ENCODE measurements at regions not wholly inside any gene's neighbourhood (a gene's known extent, or its start where the extent isn't known, plus 50 kb on each side); places are given as distances from the start of the nearest gene placed in this dataset.

DNA sequence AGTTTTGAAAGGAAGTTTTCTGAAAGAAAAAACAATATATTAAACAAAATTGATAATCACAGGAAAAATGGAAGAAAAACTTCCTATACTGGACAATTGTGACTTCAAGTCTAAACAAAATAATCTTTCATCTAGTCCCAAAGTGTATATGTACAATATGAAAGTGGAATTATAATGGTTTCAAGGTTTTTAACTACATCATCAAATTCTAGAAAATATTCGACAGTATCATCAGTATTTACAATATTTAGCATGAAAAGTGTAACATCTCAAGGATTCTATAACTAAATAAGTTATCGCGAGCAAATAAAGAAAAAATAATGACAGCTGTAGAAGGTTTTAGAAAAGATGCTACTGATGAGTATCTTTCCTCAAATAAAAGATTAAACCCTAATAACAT is 310.9 kb upstream of the LRFN5 start:
- DNase-seq (ENCODE audit: low spot score) = no peak
- in situ Hi-C loops (cut with MboI; ENCODE audit: low sequenced_read_pairs, unreplicated experiment) = no loop called here
- TF ChIP-seq, protein P1, sequence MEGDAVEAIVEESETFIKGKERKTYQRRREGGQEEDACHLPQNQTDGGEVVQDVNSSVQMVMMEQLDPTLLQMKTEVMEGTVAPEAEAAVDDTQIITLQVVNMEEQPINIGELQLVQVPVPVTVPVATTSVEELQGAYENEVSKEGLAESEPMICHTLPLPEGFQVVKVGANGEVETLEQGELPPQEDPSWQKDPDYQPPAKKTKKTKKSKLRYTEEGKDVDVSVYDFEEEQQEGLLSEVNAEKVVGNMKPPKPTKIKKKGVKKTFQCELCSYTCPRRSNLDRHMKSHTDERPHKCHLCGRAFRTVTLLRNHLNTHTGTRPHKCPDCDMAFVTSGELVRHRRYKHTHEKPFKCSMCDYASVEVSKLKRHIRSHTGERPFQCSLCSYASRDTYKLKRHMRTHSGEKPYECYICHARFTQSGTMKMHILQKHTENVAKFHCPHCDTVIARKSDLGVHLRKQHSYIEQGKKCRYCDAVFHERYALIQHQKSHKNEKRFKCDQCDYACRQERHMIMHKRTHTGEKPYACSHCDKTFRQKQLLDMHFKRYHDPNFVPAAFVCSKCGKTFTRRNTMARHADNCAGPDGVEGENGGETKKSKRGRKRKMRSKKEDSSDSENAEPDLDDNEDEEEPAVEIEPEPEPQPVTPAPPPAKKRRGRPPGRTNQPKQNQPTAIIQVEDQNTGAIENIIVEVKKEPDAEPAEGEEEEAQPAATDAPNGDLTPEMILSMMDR (IDR thresholded peaks at IDR 0.05; ENCODE audit: borderline replicate concordance, control extremely low read depth, extremely low read depth, insufficient read depth, missing control alignments) = no peak

DNA sequence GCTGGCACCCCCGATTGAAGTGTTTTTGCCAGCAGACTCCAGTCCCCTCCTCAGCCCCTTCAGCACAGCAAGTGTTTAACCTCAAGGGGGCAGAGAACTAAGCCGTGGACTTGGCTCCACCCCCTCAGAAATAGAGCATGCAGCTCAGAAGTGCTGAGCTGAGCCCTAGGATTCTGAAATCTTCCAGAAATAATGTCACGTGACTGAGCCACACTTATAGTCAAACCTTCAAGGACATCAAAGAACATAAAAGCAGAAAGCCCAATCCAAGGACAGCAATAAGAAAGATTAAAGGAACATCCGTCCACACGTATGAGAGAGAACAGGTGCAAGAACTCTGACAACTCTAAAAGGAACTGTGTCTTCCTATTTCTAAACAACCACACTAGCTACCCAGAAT is 317.7 kb upstream of the LRFN5 start:
- in situ Hi-C loops (cut with MboI; ENCODE audit: low sequenced_read_pairs, unreplicated experiment) = no loop called here
- no peak for DNase-seq (ENCODE audit: low spot score)
- TF ChIP-seq, protein P1 (IDR thresholded peaks at IDR 0.05; ENCODE audit: borderline replicate concordance, control extremely low read depth, extremely low read depth, insufficient read depth, missing control alignments) = no peak

DNA sequence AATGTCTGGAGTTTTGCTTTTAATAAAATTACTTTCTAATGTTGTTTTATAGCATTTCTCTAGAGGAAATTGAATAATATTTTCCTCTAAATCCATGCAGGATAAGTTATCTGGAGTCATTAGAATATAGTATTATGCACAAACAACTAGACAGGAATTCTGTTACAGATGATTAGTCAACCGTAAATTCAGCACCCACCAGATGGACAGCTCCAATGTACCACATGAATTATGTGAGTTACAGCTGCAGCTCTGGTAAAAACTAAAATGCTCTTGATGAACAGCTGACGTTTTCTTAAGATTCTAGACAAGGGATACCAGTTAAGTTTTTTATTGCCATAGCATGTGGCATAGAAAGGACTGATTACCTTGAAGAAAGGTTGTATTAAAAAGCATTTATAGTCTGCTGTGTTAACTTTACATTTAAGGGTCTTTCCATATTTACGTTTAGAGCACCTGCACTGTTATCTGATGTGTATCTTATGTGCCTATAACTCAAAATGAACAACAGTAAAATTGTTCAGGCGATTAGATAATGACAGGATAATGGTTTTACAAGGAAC is 321.4 kb upstream of the LRFN5 start:
- in situ Hi-C loops (cut with MboI; ENCODE audit: low sequenced_read_pairs, unreplicated experiment) = no loop called here
- DNase-seq (ENCODE audit: low spot score) = no peak
- TF ChIP-seq, protein P1 (IDR thresholded peaks at IDR 0.05; ENCODE audit: borderline replicate concordance, control extremely low read depth, extremely low read depth, insufficient read depth, missing control alignments) = no peak

DNA sequence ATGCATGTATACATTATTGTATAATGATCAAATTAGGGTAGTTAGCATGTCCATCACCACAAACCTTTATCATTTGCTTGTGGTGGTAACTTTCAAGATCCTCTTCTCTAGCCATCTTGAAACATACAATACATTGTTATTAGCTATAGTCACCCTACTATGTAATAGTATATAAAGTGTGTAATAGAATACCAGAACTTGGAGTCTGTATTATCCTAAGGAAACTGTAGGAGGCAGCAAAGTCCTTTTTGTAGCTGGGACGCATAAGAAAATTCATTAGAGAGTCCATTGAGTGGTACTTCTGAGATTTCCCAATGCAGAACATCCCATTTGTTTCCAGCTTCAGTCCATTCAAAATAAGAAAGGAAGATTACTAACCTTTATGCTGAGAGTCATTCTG is 325.9 kb upstream of the LRFN5 start:
- in situ Hi-C loops (cut with MboI; ENCODE audit: low sequenced_read_pairs, unreplicated experiment) = no loop called here
- DNase-seq (ENCODE audit: low spot score) = no peak
- TF ChIP-seq, protein P1 (IDR thresholded peaks at IDR 0.05; ENCODE audit: borderline replicate concordance, control extremely low read depth, extremely low read depth, insufficient read depth, missing control alignments) = no peak

DNA sequence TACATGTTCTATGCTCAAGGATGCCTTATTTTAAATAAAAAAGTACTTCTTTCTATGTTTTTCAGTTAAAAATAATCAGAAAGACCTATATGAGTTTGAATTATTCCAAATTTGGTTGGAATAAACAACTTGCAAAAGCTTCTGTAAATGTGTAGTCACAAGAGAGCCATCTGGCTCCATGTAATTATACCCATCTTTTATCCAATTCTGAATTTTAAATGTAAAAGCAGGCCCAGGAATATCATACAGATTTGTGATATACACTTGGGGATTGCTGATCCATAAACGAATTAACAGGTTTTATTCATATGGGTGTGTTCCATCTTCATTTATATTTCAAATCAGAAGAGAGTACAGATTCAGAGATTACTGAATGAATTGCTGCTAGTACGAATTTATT is 329.2 kb upstream of the LRFN5 start:
- in situ Hi-C loops (cut with MboI; ENCODE audit: low sequenced_read_pairs, unreplicated experiment) = no loop called here
- no peak for DNase-seq (ENCODE audit: low spot score)
- TF ChIP-seq, protein P1 (IDR thresholded peaks at IDR 0.05; ENCODE audit: borderline replicate concordance, control extremely low read depth, extremely low read depth, insufficient read depth, missing control alignments) = no peak

DNA sequence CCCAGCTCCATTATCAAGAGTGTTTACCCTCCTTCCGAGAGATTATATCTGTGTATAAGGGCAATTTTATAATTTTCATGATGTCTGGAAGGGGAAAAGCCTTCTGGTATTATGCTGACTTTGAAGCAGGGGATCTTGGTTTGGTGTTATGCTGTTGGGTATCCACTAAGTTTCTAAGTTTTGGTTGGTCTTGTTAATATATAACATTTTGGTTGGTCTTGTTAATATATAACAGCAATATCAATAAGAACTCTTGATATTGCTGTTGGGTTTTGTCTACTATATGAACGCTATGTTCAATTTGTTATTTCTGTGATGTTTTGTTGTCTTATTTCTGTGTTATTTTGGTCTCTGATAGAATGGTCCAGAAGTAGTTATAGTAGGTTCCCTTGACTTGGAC is 349.2 kb upstream of the LRFN5 start:
- DNase-seq (ENCODE audit: low spot score) = no peak
- in situ Hi-C loops (cut with MboI; ENCODE audit: low sequenced_read_pairs, unreplicated experiment) = no loop called here
- TF ChIP-seq, protein P1 (IDR thresholded peaks at IDR 0.05; ENCODE audit: borderline replicate concordance, control extremely low read depth, extremely low read depth, insufficient read depth, missing control alignments) = no peak

DNA sequence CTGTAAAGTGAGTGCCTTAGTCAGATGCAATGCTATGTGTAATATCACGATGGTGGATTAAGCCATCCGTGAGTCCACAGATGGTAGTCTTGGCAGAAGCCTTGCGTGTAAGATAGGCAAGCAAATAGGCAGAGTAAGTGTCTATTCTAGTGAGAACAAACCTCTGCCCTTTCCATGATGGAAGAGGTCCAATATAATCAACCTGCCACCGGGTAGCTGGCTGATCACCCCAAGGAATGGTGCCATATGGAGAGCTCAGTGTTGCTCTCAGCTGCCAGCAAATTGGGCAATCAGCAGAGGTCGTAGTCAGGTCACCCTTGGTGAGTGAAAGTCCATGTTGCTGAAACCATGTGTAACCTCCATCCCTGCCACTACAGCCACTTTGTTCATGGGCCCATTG is 371.2 kb upstream of the LRFN5 start:
- in situ Hi-C loops (cut with MboI; ENCODE audit: low sequenced_read_pairs, unreplicated experiment) = no loop called here
- TF ChIP-seq, protein P1 (IDR thresholded peaks at IDR 0.05; ENCODE audit: borderline replicate concordance, control extremely low read depth, extremely low read depth, insufficient read depth, missing control alignments) = no peak
- no peak for DNase-seq (ENCODE audit: low spot score)

Data from GM13976 (cell line).